Keratinocyte (primary cell): ENCODE measurements at regions not wholly inside any gene's neighbourhood (a gene's known extent, or its start where the extent isn't known, plus 50 kb on each side); places are given as distances from the start of the nearest gene placed in this dataset.
"Not testable (repeated sequence)": the region's sequence is repeated elsewhere in the genome, so short reads cannot be mapped to it uniquely, and the experiment has no call there.

Experiments used
- DNase-seq: peaks from one replicate; pipeline ENCODE4 v3.0.0-alpha.2; 2011; ENCODE audit warnings: low read depth, missing footprints, low spot score
- FAIRE-seq: peaks from 2 replicates; lab custom pipeline; 2011; peaks lifted over from hg19 to GRCh38; lab: Jason Lieb, UNC
- H2AFZ ChIP-seq: 2 replicates; pipeline ENCODE4 v1.6.0; 2012; ENCODE audit warnings: low read length, control low read depth, inconsistent platforms; ENCODE audit not compliant: control insufficient read depth
- H3K27ac ChIP-seq: 2 replicates; pipeline ENCODE4 v1.5.1; 2011; ENCODE audit warnings: low read length; ENCODE audit not compliant: control insufficient read depth, insufficient read depth
- H3K27me3 ChIP-seq: 3 replicates; pipeline ENCODE4 v1.6.0; 2011; ENCODE audit warnings: low read length; ENCODE audit not compliant: control insufficient read depth, insufficient read depth; ENCODE audit errors: extremely low read depth
- H3K36me3 ChIP-seq, 2 experiments: 2 replicates in 1 of 2; 3 replicates in 1 of 2; pipeline ENCODE4 v1.5.1; 2011; ENCODE audit warnings: low read length in 2 of 2, mild to moderate bottlenecking in 1 of 2; ENCODE audit not compliant: control insufficient read depth in 2 of 2, insufficient read depth in 2 of 2; ENCODE audit errors: extremely low read depth in 1 of 2
- H3K4me1 ChIP-seq: 3 replicates; pipeline ENCODE4 v1.5.1; 2011; ENCODE audit warnings: low read length; ENCODE audit not compliant: control insufficient read depth, insufficient read depth; ENCODE audit errors: extremely low read depth
- H3K4me2 ChIP-seq: 3 replicates; pipeline ENCODE4 v1.6.0; 2011; ENCODE audit warnings: low read depth, low read length; ENCODE audit not compliant: control insufficient read depth, insufficient read depth; ENCODE audit errors: extremely low read depth
- H3K4me3 ChIP-seq, 3 experiments: fragments of 200-600 bp in 1 of 3; sonication (generic) in 1 of 3; 2 replicates in 2 of 3; 3 replicates in 1 of 3; pipeline ENCODE4 v1.5.1; 2011 to 2016; ENCODE audit warnings: low read length in 3 of 3, mild to moderate bottlenecking in 3 of 3, control low read depth in 2 of 3, inconsistent platforms in 1 of 3, low read depth in 1 of 3, mixed read lengths in 1 of 3, mixed run types in 1 of 3, moderate library complexity in 1 of 3; ENCODE audit not compliant: control insufficient read depth in 2 of 3, insufficient read depth in 2 of 3; ENCODE audit errors: extremely low read depth in 1 of 3
- H3K79me2 ChIP-seq: 2 replicates; pipeline ENCODE4 v1.6.0; 2012; ENCODE audit warnings: low read length; ENCODE audit not compliant: control insufficient read depth, insufficient read depth
- H3K9ac ChIP-seq: 3 replicates; pipeline ENCODE4 v1.6.0; 2011; ENCODE audit warnings: low read length; ENCODE audit not compliant: control insufficient read depth, insufficient read depth; ENCODE audit errors: extremely low read depth
- H3K9me1 ChIP-seq: 3 replicates; pipeline ENCODE4 v1.6.0; 2011; ENCODE audit warnings: low read length; ENCODE audit not compliant: control insufficient read depth, insufficient read depth; ENCODE audit errors: extremely low read depth
- H3K9me3 ChIP-seq: 2 replicates; pipeline ENCODE4 v1.5.1; 2012; ENCODE audit warnings: low read depth, low read length; ENCODE audit not compliant: control insufficient read depth
- H4K20me1 ChIP-seq: 3 replicates; pipeline ENCODE4 v1.6.0; 2011; ENCODE audit warnings: low read length; ENCODE audit not compliant: control insufficient read depth, insufficient read depth; ENCODE audit errors: extremely low read depth
- CTCF ChIP-seq, 3 experiments: IDR thresholded peaks in 1 of 3; conservative IDR thresholded peaks in 1 of 3; optimal IDR thresholded peaks in 1 of 3; 2 replicates in 2 of 3; 3 replicates in 1 of 3; pipeline versions ENCODE3 to v1.5.1; 2011; ENCODE audit warnings: low read length in 3 of 3, mild to moderate bottlenecking in 3 of 3, moderate library complexity in 2 of 3, control low read depth in 1 of 3, inconsistent platforms in 1 of 3; ENCODE audit not compliant: insufficient read depth in 2 of 3; ENCODE audit errors: extremely low read depth in 1 of 3
- EZH2 ChIP-seq: IDR thresholded peaks from one replicate; pipeline ENCODE4 v1.6.1; 2012; ENCODE audit warnings: inconsistent platforms, mild to moderate bottlenecking, low read length, moderate library complexity
- dilution Hi-C: fragments of 300-500 bp; cut with MboI; formaldehyde crosslinking; loops from one replicate; pipeline ENCODE4 v1.7.0; 2020; ENCODE audit warnings: low sequenced_read_pairs; ENCODE audit not compliant: extremely low pct_ligation_motif_present

GRCh38 chr14:71765505-71765904 is 166.7 kb upstream of the RGS6 start:
- FAIRE-seq, result no peak
- dilution Hi-C loops, result no loop called here
- Histone ChIP-seq H3K4me3 (no peak overlapping the region), H2AFZ (no peak overlapping the region), H3K27ac (no peak overlapping the region), H3K27me3 (no peaks in the 10 kb centered on the region), H3K9me1 (no peaks in the 10 kb centered on the region), H3K79me2 (no peaks in the 10 kb centered on the region), H3K4me2 (no peak overlapping the region), H4K20me1 (no peaks in the 10 kb centered on the region), H3K4me1 (no peaks in the 10 kb centered on the region), H3K9me3 (no peaks in the 10 kb centered on the region), H3K36me3 (no peaks in the 10 kb centered on the region), H3K9ac (no peak overlapping the region)
- DNase-seq, result no peak
- no peak for TF ChIP-seq EZH2
- no peak for TF ChIP-seq CTCF (optimal IDR thresholded peaks at IDR 0.05 in 1 of 3, IDR thresholded peaks at IDR 0.05 in 1 of 3, conservative IDR thresholded peaks at IDR 0.05 in 1 of 3; ENCODE audit: extremely low read depth in 1 of 3, insufficient read depth in 2 of 3, low read length in 3 of 3)

- Histone ChIP-seq H4K20me1 (no peaks in the 10 kb centered on the region), H3K27me3 (no peaks in the 10 kb centered on the region), H3K79me2 (no peaks in the 10 kb centered on the region), H2AFZ (no peak overlapping the region), H3K4me1 (no peaks in the 10 kb centered on the region), H3K9me3 (peaks cover 11% of the 10 kb centered on the region), H3K4me2 (no peak overlapping the region), H3K9ac (no peak overlapping the region), H3K36me3 (no peaks in the 10 kb centered on the region), H3K9me1 (no peaks in the 10 kb centered on the region), H3K27ac (no peak overlapping the region), H3K4me3 (no peak overlapping the region)
- FAIRE-seq, result no peak
- DNase-seq, result no peak
- TF ChIP-seq CTCF (optimal IDR thresholded peaks at IDR 0.05 in 1 of 3, IDR thresholded peaks at IDR 0.05 in 1 of 3, conservative IDR thresholded peaks at IDR 0.05 in 1 of 3; ENCODE audit: extremely low read depth in 1 of 3, insufficient read depth in 2 of 3, low read length in 3 of 3) (no peak), EZH2 (no peak)
- dilution Hi-C loops, result no loop called here
These were observed 161.8 kb upstream of the RGS6 start for GRCh38 chr14:71770431-71770830.

GRCh38 chr14:71771421-71771820 is 160.8 kb upstream of the RGS6 start:
- not testable (repeated sequence) for H3K9me1 ChIP-seq

GRCh38 chr14:71771996-71772395 is 160.2 kb upstream of the RGS6 start:
- H3K79me2 ChIP-seq, H3K4me2 ChIP-seq, H3K4me3 ChIP-seq, H4K20me1 ChIP-seq, H2AFZ ChIP-seq, H3K9ac ChIP-seq, dilution Hi-C loops, FAIRE-seq, H3K9me1 ChIP-seq, H3K36me3 ChIP-seq, DNase-seq, H3K27ac ChIP-seq, H3K27me3 ChIP-seq, H3K4me1 ChIP-seq: not testable (repeated sequence)
- H3K9me3 ChIP-seq, result peaks cover 11% of the 10 kb centered on the region

More at GRCh38 chr14:71771421-71771820, 160.8 kb upstream of the RGS6 start:
- H3K4me1 ChIP-seq, FAIRE-seq, H3K27me3 ChIP-seq, H3K9ac ChIP-seq, H2AFZ ChIP-seq, H3K79me2 ChIP-seq, H3K27ac ChIP-seq, DNase-seq, H3K4me3 ChIP-seq, H4K20me1 ChIP-seq, H3K4me2 ChIP-seq, H3K36me3 ChIP-seq, dilution Hi-C loops: not testable (repeated sequence)
- H3K9me3 ChIP-seq, result peaks cover 11% of the 10 kb centered on the region
